WTC11 (cell line): ENCODE measurements at regions not wholly inside any gene's neighbourhood (a gene's known extent, or its start where the extent isn't known, plus 50 kb on each side); places are given as distances from the start of the nearest gene placed in this dataset.

Experiments
- ATAC-seq: fragments of 200-7000 bp; cut with Tn5 transposase; 2 replicates; pipeline ENCODE4 v1.10.0; 2021; ENCODE audit warnings: mild to moderate bottlenecking, moderate library complexity
- CTCF ChIA-PET: fragments of 300-600 bp; sonication (Branson Sonifier 250); formaldehyde crosslinking; loops from one replicate; lab custom pipeline; 2021; ENCODE audit warnings: antibody characterized with exemption; lab: Charles Lee
- POLR2A ChIA-PET: fragments of 350-600 bp; sonication (Branson Sonifier 250); formaldehyde crosslinking; loops from one replicate; lab custom pipeline; 2021; ENCODE audit warnings: antibody characterized with exemption; lab: Charles Lee
- DNase-seq: peaks from one replicate; pipeline ENCODE4 v3.0.0; 2021; ENCODE audit warnings: low spot score
- H3K27ac Mint-ChIP-seq: 2 replicates; pipeline ENCODE4 v1.8.0; 2021; ENCODE audit warnings: mixed read lengths
- H3K27me3 Mint-ChIP-seq: 2 replicates; pipeline ENCODE4 v1.8.0; 2021; ENCODE audit warnings: low read depth, mild to moderate bottlenecking, moderate library complexity, mixed read lengths
- H3K36me3 Mint-ChIP-seq: 2 replicates; pipeline ENCODE4 v1.8.0; 2021; ENCODE audit warnings: mixed read lengths
- H3K4me1 Mint-ChIP-seq: 2 replicates; pipeline ENCODE4 v1.8.0; 2022; ENCODE audit warnings: mixed read lengths
- H3K4me3 Mint-ChIP-seq: 2 replicates; pipeline ENCODE4 v1.8.0; 2021; ENCODE audit warnings: mild to moderate bottlenecking, moderate library complexity, mixed read lengths
- H3K9me3 Mint-ChIP-seq: 2 replicates; pipeline ENCODE4 v1.8.0; 2021; ENCODE audit warnings: mixed read lengths
- AR ChIP-seq: fragments of 250-450 bp; sonication (Bioruptor Pico); IDR thresholded peaks from 2 replicates; pipeline ENCODE4 v1.9.0; 2021; ENCODE audit warnings: mild to moderate bottlenecking
- ATF1 ChIP-seq: sonication (generic); formaldehyde crosslinking; IDR thresholded peaks from 2 replicates; pipeline ENCODE4 v1.8.1; 2023; ENCODE audit warnings: mild to moderate bottlenecking, moderate library complexity, missing genetic modification reagents
- ATF2 ChIP-seq: sonication (generic); formaldehyde crosslinking; IDR thresholded peaks from 2 replicates; pipeline ENCODE4 v1.8.1; 2022; ENCODE audit warnings: low read depth, missing genetic modification reagents, borderline replicate concordance
- FOXK1 ChIP-seq: sonication (generic); formaldehyde crosslinking; IDR thresholded peaks from 2 replicates; pipeline ENCODE4 v1.8.0; 2022; ENCODE audit warnings: mild to moderate bottlenecking, moderate library complexity, missing genetic modification reagents
- GABPB1 ChIP-seq: sonication (generic); formaldehyde crosslinking; IDR thresholded peaks from 2 replicates; pipeline ENCODE4 v1.8.1; 2023; ENCODE audit warnings: mild to moderate bottlenecking, missing genetic modification reagents
- HMGXB4 ChIP-seq: sonication (generic); formaldehyde crosslinking; IDR thresholded peaks from 2 replicates; pipeline ENCODE4 v1.8.1; 2023; ENCODE audit warnings: mild to moderate bottlenecking, moderate library complexity, missing genetic modification reagents
- JAZF1 ChIP-seq: fragments of 250-450 bp; sonication (Bioruptor Pico); IDR thresholded peaks from 2 replicates; pipeline ENCODE4 v1.9.0; 2021; ENCODE audit warnings: moderate library complexity, mild to moderate bottlenecking, inconsistent platforms
- JUN ChIP-seq: sonication (generic); formaldehyde crosslinking; IDR thresholded peaks from 2 replicates; pipeline ENCODE4 v1.8.0; 2023; ENCODE audit warnings: mild to moderate bottlenecking, missing genetic modification reagents
- NFATC4 ChIP-seq: fragments of 250-450 bp; sonication (Bioruptor Pico); IDR thresholded peaks from 2 replicates; pipeline ENCODE4 v1.9.0; 2021; ENCODE audit warnings: mild to moderate bottlenecking
- NFE2L1 ChIP-seq: sonication (generic); formaldehyde crosslinking; IDR thresholded peaks from 2 replicates; pipeline ENCODE4 v1.8.1; 2023; ENCODE audit warnings: missing genetic modification reagents
- NR1H2 ChIP-seq: sonication (generic); formaldehyde crosslinking; IDR thresholded peaks from 2 replicates; pipeline ENCODE4 v1.9.0; 2021; ENCODE audit warnings: mild to moderate bottlenecking, moderate library complexity, missing genetic modification reagents
- NR3C1 ChIP-seq: sonication (generic); formaldehyde crosslinking; conservative IDR thresholded peaks from 2 replicates; pipeline ENCODE4 v1.8.1; 2023; ENCODE audit warnings: low read depth, mild to moderate bottlenecking, missing genetic modification reagents
- SMAD4 ChIP-seq: sonication (generic); formaldehyde crosslinking; IDR thresholded peaks from 2 replicates; pipeline ENCODE4 v1.8.0; 2022; ENCODE audit warnings: mild to moderate bottlenecking, missing genetic modification reagents
- TCF7 ChIP-seq: sonication (generic); formaldehyde crosslinking; IDR thresholded peaks from 2 replicates; pipeline ENCODE4 v1.8.0; 2022; ENCODE audit warnings: mild to moderate bottlenecking, low read depth, missing genetic modification reagents, moderate library complexity
- TEAD4 ChIP-seq: sonication (generic); formaldehyde crosslinking; IDR thresholded peaks from 2 replicates; pipeline ENCODE4 v1.8.0; 2022; ENCODE audit warnings: mild to moderate bottlenecking, missing genetic modification reagents
- TP53 ChIP-seq: sonication (generic); formaldehyde crosslinking; IDR thresholded peaks from 2 replicates; pipeline ENCODE4 v1.8.1; 2023; ENCODE audit warnings: mild to moderate bottlenecking, missing genetic modification reagents
- ZNF121 ChIP-seq: sonication (generic); formaldehyde crosslinking; IDR thresholded peaks from 2 replicates; pipeline ENCODE4 v1.8.0; 2023; ENCODE audit warnings: missing genetic modification reagents
- TF ChIP-seq, protein P1 (sequence below): sonication (generic); formaldehyde crosslinking; IDR thresholded peaks from 2 replicates; pipeline ENCODE4 v1.8.0; 2023; ENCODE audit warnings: mild to moderate bottlenecking, missing genetic modification reagents
- TF ChIP-seq, protein P2 (sequence below): sonication (generic); formaldehyde crosslinking; IDR thresholded peaks from 2 replicates; pipeline ENCODE4 v1.8.1; 2022; ENCODE audit warnings: mild to moderate bottlenecking, missing genetic modification reagents, moderate library complexity, borderline replicate concordance
- TF ChIP-seq, protein P3 (sequence below): fragments of 200-600 bp; IDR thresholded peaks from 2 replicates; pipeline ENCODE4 v1.8.0; 2022; ENCODE audit warnings: antibody characterized with exemption
- TF ChIP-seq, protein P4 (sequence below): fragments of 250-450 bp; sonication (Bioruptor Pico); IDR thresholded peaks from 2 replicates; pipeline ENCODE4 v2.1.2; 2022; ENCODE audit warnings: mild to moderate bottlenecking, moderate library complexity

DNA sequence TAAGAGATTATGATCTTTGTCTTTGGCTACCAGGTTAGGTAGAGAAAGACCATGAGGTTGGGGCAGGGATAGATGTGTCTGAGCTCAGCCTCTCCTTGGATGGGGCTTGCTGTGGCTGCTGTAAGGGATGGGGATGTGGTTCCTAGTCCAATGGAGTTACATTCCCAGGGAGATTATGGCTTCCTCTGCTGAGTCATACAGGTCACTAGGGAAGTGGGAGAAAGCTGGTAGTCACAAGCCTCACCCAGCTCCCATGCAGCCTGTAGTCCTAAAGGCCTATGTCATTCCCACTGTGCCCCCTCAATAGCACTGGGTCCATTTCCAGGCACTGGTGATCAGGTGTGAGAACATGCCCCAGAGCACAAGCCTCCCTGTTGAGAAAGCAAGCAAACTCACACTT lies 70.6 kb upstream of the CENPE start:
- ChIA-PET POLR2A (no interaction called here), CTCF (no interaction called here)
- peaks cover 64% of the 10 kb centered on the region for H3K9me3 Mint-ChIP-seq
- ATAC-seq (no peak), DNase-seq (no peak)
- peaks cover 4% of the 10 kb centered on the region for H3K4me1 Mint-ChIP-seq
- H3K36me3 Mint-ChIP-seq = peaks cover 15% of the 10 kb centered on the region
- H3K27ac Mint-ChIP-seq = no peak overlapping the region
- no peak overlapping the region for H3K4me3 Mint-ChIP-seq
- H3K27me3 Mint-ChIP-seq = no peaks in the 10 kb centered on the region
- TF ChIP-seq, protein P1, sequence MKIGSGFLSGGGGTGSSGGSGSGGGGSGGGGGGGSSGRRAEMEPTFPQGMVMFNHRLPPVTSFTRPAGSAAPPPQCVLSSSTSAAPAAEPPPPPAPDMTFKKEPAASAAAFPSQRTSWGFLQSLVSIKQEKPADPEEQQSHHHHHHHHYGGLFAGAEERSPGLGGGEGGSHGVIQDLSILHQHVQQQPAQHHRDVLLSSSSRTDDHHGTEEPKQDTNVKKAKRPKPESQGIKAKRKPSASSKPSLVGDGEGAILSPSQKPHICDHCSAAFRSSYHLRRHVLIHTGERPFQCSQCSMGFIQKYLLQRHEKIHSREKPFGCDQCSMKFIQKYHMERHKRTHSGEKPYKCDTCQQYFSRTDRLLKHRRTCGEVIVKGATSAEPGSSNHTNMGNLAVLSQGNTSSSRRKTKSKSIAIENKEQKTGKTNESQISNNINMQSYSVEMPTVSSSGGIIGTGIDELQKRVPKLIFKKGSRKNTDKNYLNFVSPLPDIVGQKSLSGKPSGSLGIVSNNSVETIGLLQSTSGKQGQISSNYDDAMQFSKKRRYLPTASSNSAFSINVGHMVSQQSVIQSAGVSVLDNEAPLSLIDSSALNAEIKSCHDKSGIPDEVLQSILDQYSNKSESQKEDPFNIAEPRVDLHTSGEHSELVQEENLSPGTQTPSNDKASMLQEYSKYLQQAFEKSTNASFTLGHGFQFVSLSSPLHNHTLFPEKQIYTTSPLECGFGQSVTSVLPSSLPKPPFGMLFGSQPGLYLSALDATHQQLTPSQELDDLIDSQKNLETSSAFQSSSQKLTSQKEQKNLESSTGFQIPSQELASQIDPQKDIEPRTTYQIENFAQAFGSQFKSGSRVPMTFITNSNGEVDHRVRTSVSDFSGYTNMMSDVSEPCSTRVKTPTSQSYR (CRISPR knock-in tag) = no peak
- TF ChIP-seq ZNF121 (CRISPR knock-in tag) (no peak), JUN (CRISPR knock-in tag) (no peak), ATF1 (CRISPR knock-in tag) (no peak), NR1H2 (no peak), NFATC4 (CRISPR knock-in tag) (no peak), TEAD4 (CRISPR knock-in tag) (no peak), TP53 (no peak), TCF7 (no peak)
- TF ChIP-seq, protein P2, sequence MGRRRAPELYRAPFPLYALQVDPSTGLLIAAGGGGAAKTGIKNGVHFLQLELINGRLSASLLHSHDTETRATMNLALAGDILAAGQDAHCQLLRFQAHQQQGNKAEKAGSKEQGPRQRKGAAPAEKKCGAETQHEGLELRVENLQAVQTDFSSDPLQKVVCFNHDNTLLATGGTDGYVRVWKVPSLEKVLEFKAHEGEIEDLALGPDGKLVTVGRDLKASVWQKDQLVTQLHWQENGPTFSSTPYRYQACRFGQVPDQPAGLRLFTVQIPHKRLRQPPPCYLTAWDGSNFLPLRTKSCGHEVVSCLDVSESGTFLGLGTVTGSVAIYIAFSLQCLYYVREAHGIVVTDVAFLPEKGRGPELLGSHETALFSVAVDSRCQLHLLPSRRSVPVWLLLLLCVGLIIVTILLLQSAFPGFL (CRISPR knock-in tag) = no peak

DNA sequence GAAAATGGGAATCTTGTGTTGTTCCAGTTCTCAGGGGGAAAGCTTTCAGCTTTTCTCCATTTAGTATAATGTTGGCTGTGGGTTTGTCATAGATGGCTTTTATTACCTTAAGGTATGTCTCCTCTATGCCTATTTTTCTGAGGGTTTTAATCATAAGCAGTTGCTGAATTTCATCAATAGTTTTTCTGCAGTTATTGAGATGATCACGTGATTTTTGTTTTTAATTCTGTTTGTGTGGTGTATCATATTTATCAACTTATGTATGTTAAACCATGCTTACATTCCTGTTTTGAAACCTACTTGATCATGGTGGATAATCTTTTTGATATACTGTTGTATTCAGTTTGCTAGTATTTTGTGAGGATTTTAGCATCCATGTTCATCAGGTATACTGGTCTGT lies 66.8 kb upstream of the CENPE start:
- Mint-ChIP-seq H3K27ac (no peak overlapping the region), H3K36me3 (no peaks in the 10 kb centered on the region; the same call in 1 of the 2 replicates), H3K27me3 (no peaks in the 10 kb centered on the region), H3K4me1 (peaks cover 6% of the 10 kb centered on the region), H3K9me3 (peaks cover 48% of the 10 kb centered on the region), H3K4me3 (no peak overlapping the region)
- DNase-seq (no peak), ATAC-seq (no peak)
- ChIA-PET CTCF (no interaction called here), POLR2A (no interaction called here)
- TF ChIP-seq NR3C1 (CRISPR knock-in tag) = no peak
- no peak for TF ChIP-seq AR (CRISPR knock-in tag)
- TF ChIP-seq JAZF1 (CRISPR knock-in tag) = no peak
- TF ChIP-seq FOXK1 (CRISPR knock-in tag) = no peak
- no peak for TF ChIP-seq SMAD4 (CRISPR knock-in tag)
- TF ChIP-seq, protein P3, sequence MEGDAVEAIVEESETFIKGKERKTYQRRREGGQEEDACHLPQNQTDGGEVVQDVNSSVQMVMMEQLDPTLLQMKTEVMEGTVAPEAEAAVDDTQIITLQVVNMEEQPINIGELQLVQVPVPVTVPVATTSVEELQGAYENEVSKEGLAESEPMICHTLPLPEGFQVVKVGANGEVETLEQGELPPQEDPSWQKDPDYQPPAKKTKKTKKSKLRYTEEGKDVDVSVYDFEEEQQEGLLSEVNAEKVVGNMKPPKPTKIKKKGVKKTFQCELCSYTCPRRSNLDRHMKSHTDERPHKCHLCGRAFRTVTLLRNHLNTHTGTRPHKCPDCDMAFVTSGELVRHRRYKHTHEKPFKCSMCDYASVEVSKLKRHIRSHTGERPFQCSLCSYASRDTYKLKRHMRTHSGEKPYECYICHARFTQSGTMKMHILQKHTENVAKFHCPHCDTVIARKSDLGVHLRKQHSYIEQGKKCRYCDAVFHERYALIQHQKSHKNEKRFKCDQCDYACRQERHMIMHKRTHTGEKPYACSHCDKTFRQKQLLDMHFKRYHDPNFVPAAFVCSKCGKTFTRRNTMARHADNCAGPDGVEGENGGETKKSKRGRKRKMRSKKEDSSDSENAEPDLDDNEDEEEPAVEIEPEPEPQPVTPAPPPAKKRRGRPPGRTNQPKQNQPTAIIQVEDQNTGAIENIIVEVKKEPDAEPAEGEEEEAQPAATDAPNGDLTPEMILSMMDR = no peak
- TF ChIP-seq ATF2 (CRISPR knock-in tag) = no peak
- no peak for TF ChIP-seq HMGXB4
- TF ChIP-seq NFE2L1 (CRISPR knock-in tag) = no peak
- TF ChIP-seq GABPB1 (CRISPR knock-in tag) = no peak
- TF ChIP-seq, protein P4, sequence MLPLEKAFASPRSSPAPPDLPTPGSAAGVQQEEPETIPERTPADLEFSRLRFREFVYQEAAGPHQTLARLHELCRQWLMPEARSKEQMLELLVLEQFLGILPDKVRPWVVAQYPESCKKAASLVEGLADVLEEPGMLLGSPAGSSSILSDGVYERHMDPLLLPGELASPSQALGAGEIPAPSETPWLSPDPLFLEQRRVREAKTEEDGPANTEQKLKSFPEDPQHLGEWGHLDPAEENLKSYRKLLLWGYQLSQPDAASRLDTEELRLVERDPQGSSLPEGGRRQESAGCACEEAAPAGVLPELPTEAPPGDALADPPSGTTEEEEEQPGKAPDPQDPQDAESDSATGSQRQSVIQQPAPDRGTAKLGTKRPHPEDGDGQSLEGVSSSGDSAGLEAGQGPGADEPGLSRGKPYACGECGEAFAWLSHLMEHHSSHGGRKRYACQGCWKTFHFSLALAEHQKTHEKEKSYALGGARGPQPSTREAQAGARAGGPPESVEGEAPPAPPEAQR (CRISPR knock-in tag) = no peak
